Activated B cell treated with CpG ODN at 0.5 μM for 24 hours (primary cell): ENCODE measurements at regions not wholly inside any gene's neighbourhood (a gene's known extent, or its start where the extent isn't known, plus 50 kb on each side); places are given as distances from the start of the nearest gene placed in this dataset.

ENCODE experiments used
- ATAC-seq: fragments of 200-7000 bp; cut with Tn5 transposase; one replicate; pipeline ENCODE4 v1.10.0; 2021; ENCODE audit warnings: low read depth, mild to moderate bottlenecking, moderate library complexity
- CTCF ChIA-PET: fragments of 350-600 bp; sonication (Branson Sonifier 250); formaldehyde crosslinking; loops from one replicate; lab custom pipeline; 2021; ENCODE audit warnings: antibody characterized with exemption; lab: Charles Lee
- POLR2A ChIA-PET: fragments of 350-600 bp; sonication (Branson Sonifier 250); formaldehyde crosslinking; loops from one replicate; lab custom pipeline; 2021; ENCODE audit warnings: antibody characterized with exemption; lab: Charles Lee
- DNase-seq: peaks from one replicate; pipeline ENCODE4 v3.0.0; 2022
- H3K27ac Mint-ChIP-seq: one replicate; pipeline ENCODE4 v1.8.0; 2020; ENCODE audit warnings: mixed read lengths
- H3K27me3 Mint-ChIP-seq: one replicate; pipeline ENCODE4 v1.8.0; 2021; ENCODE audit warnings: mixed read lengths
- H3K36me3 Mint-ChIP-seq: one replicate; pipeline ENCODE4 v1.8.0; 2021; ENCODE audit warnings: low read depth, mixed read lengths
- H3K4me1 Mint-ChIP-seq: one replicate; pipeline ENCODE4 v1.8.0; 2021; ENCODE audit warnings: mixed read lengths
- H3K4me3 Mint-ChIP-seq: one replicate; pipeline ENCODE4 v1.8.0; 2020; ENCODE audit warnings: mild to moderate bottlenecking, mixed read lengths
- H3K9me3 Mint-ChIP-seq: one replicate; pipeline ENCODE4 v1.8.0; 2020; ENCODE audit warnings: mixed read lengths
- intact Hi-C: fragments of 100-400 bp; cut with micrococcal nuclease; formaldehyde crosslinking; loops from one replicate; pipeline ENCODE4 v1.15.1; 2024
- TF ChIP-seq, protein P1 (sequence below): fragments of 200-600 bp; IDR thresholded peaks from one replicate; pipeline ENCODE4 v1.8.0; 2022; ENCODE audit warnings: antibody characterized with exemption, mild to moderate bottlenecking

DNA sequence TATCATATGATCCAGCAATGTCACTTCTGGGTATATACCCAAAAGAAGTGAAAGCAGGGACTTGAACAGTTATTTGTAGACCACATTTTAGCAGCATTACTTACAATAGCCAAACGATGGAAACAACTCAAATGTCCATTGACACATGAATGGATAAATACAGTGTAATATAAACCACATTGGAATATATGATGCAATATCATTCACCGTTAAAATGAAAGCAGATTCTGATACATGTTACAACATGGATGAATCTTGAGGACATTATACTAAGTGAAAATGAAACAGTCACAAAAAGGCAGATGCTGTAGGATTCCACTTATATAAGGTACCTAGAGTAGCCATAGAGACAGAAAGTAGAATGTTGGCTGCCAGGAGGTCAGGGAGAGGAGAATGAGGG, 130.5 kb upstream of the SMAD1 start:
- CTCF ChIA-PET = no interaction called here
- DNase-seq = no peak
- Mint-ChIP-seq H3K36me3 (no peaks in the 10 kb centered on the region), H3K9me3 (no peaks in the 10 kb centered on the region), H3K27me3 (peaks cover 2% of the 10 kb centered on the region), H3K4me3 (no peak overlapping the region), H3K4me1 (no peaks in the 10 kb centered on the region), H3K27ac (no peak overlapping the region)
- TF ChIP-seq, protein P1, sequence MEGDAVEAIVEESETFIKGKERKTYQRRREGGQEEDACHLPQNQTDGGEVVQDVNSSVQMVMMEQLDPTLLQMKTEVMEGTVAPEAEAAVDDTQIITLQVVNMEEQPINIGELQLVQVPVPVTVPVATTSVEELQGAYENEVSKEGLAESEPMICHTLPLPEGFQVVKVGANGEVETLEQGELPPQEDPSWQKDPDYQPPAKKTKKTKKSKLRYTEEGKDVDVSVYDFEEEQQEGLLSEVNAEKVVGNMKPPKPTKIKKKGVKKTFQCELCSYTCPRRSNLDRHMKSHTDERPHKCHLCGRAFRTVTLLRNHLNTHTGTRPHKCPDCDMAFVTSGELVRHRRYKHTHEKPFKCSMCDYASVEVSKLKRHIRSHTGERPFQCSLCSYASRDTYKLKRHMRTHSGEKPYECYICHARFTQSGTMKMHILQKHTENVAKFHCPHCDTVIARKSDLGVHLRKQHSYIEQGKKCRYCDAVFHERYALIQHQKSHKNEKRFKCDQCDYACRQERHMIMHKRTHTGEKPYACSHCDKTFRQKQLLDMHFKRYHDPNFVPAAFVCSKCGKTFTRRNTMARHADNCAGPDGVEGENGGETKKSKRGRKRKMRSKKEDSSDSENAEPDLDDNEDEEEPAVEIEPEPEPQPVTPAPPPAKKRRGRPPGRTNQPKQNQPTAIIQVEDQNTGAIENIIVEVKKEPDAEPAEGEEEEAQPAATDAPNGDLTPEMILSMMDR = no peak
- intact Hi-C loops = no loop called here
- no peak for ATAC-seq
- POLR2A ChIA-PET = no interaction called here

DNA sequence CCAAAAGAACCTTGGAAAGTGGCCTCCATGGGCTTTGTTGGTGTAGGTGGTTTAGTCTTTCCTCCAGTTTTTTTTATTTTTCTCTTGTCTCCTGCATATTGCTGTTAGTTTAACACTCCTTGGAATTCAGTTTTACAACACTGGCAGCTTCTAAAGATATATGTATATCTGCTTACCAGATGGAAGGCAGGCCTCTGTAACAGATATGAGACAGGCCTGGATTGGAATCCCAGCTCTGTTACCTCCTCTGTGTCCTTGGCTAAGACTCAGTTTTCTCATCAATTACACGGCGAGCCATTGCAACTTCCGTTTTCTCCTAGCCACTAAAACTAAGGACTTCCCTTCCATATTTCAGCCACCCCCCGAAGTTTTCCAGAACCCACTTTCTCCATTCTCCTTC, 133.4 kb upstream of the SMAD1 start:
- TF ChIP-seq, protein P1 = no peak
- peaks cover 2% of the 10 kb centered on the region for H3K27me3 Mint-ChIP-seq

DNA sequence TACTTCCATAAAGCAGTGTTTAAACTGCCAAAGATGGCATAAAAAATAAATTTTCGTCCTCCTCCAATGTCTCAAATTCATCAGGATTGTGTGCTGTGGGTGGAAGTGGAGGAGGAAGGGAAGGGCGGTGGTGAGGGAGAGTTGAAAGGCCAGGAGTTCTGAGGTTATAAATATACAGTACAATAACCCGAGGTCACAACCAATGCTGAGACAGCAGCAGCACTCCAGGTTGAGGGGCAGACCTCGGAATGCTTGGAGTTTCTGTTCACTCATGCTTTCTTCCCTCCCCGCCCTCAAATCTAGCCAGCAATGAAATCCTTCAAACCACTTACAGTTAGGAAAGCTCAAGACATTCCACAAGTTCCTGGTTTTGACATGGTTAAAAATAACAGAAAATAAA, 134.0 kb upstream of the SMAD1 start:
- H3K9me3 Mint-ChIP-seq = no peaks in the 10 kb centered on the region
- ChIA-PET POLR2A (no interaction called here), CTCF (no interaction called here)
- H3K4me1 Mint-ChIP-seq = no peaks in the 10 kb centered on the region
- H3K27ac Mint-ChIP-seq = no peak overlapping the region
- no peak overlapping the region for H3K4me3 Mint-ChIP-seq
- TF ChIP-seq, protein P1 = no peak
- H3K36me3 Mint-ChIP-seq = no peaks in the 10 kb centered on the region
- ATAC-seq (no peak), DNase-seq (no peak)
- intact Hi-C loops = no loop called here
- H3K27me3 Mint-ChIP-seq = peaks cover 2% of the 10 kb centered on the region

More for the DNA sequence above, 133.4 kb upstream of the SMAD1 start:
- intact Hi-C loops = no loop called here
- H3K27ac Mint-ChIP-seq = no peak overlapping the region
- no peak overlapping the region for H3K4me3 Mint-ChIP-seq
- ChIA-PET CTCF (no interaction called here), POLR2A (no interaction called here)
- no peaks in the 10 kb centered on the region for H3K36me3 Mint-ChIP-seq
- H3K9me3 Mint-ChIP-seq = no peaks in the 10 kb centered on the region
- no peak for DNase-seq
- ATAC-seq = no peak
- no peaks in the 10 kb centered on the region for H3K4me1 Mint-ChIP-seq

DNA sequence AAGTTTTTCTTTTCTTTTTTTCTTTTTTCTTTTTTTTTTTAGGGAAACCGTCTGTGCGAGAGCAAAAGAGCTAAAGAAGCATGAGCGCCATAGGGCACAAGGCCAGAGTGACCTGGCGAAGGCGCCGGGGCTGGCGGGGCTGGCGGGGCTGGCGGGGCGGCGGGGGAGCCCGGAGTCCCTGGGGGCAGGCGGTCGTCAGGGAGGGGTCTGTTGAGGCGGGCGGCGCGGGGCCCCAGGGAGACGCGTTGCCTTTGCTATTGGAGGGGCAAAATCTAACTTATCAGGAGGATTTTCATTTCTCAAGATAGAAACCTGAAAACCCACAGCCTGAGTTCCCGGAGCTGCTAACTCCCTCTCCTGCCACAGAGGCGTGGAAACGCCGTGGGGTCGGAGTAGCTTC, 135.6 kb upstream of the SMAD1 start:
- DNase-seq (no peak), ATAC-seq (no peak)
- Mint-ChIP-seq H3K27me3 (peaks cover 4% of the 10 kb centered on the region), H3K9me3 (no peaks in the 10 kb centered on the region), H3K27ac (no peak overlapping the region), H3K36me3 (no peaks in the 10 kb centered on the region), H3K4me3 (no peak overlapping the region), H3K4me1 (no peaks in the 10 kb centered on the region)
- ChIA-PET CTCF (no interaction called here), POLR2A (no interaction called here)
- TF ChIP-seq, protein P1 = no peak
- intact Hi-C loops = no loop called here

DNA sequence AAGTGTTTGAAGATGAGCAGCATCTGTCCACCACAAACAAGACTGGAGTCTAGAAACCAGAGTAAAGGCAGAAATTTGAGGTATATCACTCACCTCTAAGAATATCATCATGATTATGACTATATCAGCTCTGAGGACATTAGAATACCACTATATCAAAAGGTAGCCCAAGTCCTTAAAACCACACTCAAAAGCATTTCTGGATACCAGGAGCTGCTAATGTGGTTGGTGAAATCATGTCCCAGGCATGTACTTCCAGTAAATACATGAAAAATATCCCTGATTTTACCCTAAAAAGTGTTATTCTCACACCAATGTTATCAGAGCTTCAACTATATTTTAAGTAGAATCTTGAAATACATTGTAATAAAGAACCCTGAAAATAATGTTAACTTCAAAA, 136.3 kb upstream of the SMAD1 start:
- no peaks in the 10 kb centered on the region for H3K36me3 Mint-ChIP-seq
- POLR2A ChIA-PET = no interaction called here
- no peak overlapping the region for H3K4me3 Mint-ChIP-seq
- DNase-seq (no peak), ATAC-seq (no peak)
- intact Hi-C loops = no loop called here
- H3K27ac Mint-ChIP-seq = no peak overlapping the region
- no peaks in the 10 kb centered on the region for H3K4me1 Mint-ChIP-seq
- H3K9me3 Mint-ChIP-seq = no peaks in the 10 kb centered on the region
- peaks cover 6% of the 10 kb centered on the region for H3K27me3 Mint-ChIP-seq
- CTCF ChIA-PET = no interaction called here
- TF ChIP-seq, protein P1 = no peak
